ENCODE measurements at regions not wholly inside any gene's neighbourhood (a gene's known extent, or its start where the extent isn't known, plus 50 kb on each side); places are given as distances from the start of the nearest gene placed in this dataset.

- H3K4me3 ChIP-seq: no peak overlapping the region
- H3K4me1 ChIP-seq: no peaks in the 10 kb centered on the region
- no peak for TF ChIP-seq CTCF (IDR thresholded peaks at IDR 0.05)
- no peak overlapping the region for H3K27ac ChIP-seq
- no peaks in the 10 kb centered on the region for H3K27me3 ChIP-seq
- DNase-seq: no peak
- intact Hi-C loops (cut with DNase I): no loop called here
- no peaks in the 10 kb centered on the region for H3K36me3 ChIP-seq
- no peaks in the 10 kb centered on the region for H3K9me3 ChIP-seq
- H3K9ac ChIP-seq (ENCODE audit: low read depth in 2 of 2, low read length in 2 of 2): no peak overlapping the region
These were observed 131.3 kb downstream of the PMP22 start for GRCh38 chr17:15133826-15134225.

GRCh38 chr17:15133143-15133542 lies 132.0 kb downstream of the PMP22 start:
- Histone ChIP-seq H3K9me3 (no peaks in the 10 kb centered on the region), H3K36me3 (no peaks in the 10 kb centered on the region), H3K4me1 (no peaks in the 10 kb centered on the region), H3K27me3 (no peaks in the 10 kb centered on the region), H3K9ac (ENCODE audit: low read depth in 2 of 2, low read length in 2 of 2) (no peak overlapping the region), H3K4me3 (no peak overlapping the region), H3K27ac (no peak overlapping the region)
- no peak for TF ChIP-seq CTCF (IDR thresholded peaks at IDR 0.05)
- no peak for DNase-seq
- intact Hi-C loops (cut with DNase I): no loop called here

- Histone ChIP-seq H3K4me3 (no peak overlapping the region), H3K27ac (no peak overlapping the region), H3K27me3 (no peaks in the 10 kb centered on the region), H3K4me1 (no peaks in the 10 kb centered on the region), H3K9ac (ENCODE audit: low read depth in 2 of 2, low read length in 2 of 2) (no peak overlapping the region), H3K36me3 (no peaks in the 10 kb centered on the region), H3K9me3 (no peaks in the 10 kb centered on the region)
- DNase-seq: no peak
- intact Hi-C loops (cut with DNase I): no loop called here
- no peak for TF ChIP-seq CTCF (IDR thresholded peaks at IDR 0.05)
These were observed 134.7 kb downstream of the PMP22 start for GRCh38 chr17:15130426-15130825.

- no peak for DNase-seq
- no peaks in the 10 kb centered on the region for H3K27me3 ChIP-seq
- no peak overlapping the region for H3K4me3 ChIP-seq
- no peaks in the 10 kb centered on the region for H3K4me1 ChIP-seq
- H3K9ac ChIP-seq (ENCODE audit: low read depth in 2 of 2, low read length in 2 of 2): no peak overlapping the region
- no peak for TF ChIP-seq CTCF (IDR thresholded peaks at IDR 0.05)
- H3K27ac ChIP-seq: no peak overlapping the region
- intact Hi-C loops (cut with DNase I): no loop called here
- no peaks in the 10 kb centered on the region for H3K9me3 ChIP-seq
- H3K36me3 ChIP-seq: no peaks in the 10 kb centered on the region
These were observed 135.1 kb downstream of the PMP22 start for GRCh38 chr17:15129986-15130385.

DNA sequence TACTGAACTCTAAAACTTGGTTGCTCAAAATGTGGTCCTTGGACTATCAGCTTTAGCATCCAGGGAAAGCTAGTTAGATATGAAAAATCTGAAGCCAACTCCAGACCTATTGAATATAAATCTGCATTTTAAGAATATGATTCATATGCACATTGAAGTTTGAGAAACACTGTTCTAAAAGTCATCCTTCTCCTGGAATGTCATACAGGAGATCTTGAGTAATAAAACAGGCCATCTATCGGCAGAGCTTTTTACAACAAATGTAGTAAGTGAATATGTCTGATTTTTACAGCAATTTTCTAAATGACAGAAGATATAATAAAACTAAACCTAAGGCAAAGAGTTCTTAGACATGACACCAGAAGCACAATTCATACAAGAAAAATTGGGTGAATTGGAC lies 140.4 kb downstream of the PMP22 start:
- Histone ChIP-seq H3K36me3 (no peaks in the 10 kb centered on the region), H3K4me1 (no peaks in the 10 kb centered on the region), H3K4me3 (no peak overlapping the region), H3K27ac (no peak overlapping the region), H3K27me3 (no peaks in the 10 kb centered on the region), H3K9ac (ENCODE audit: low read depth in 2 of 2, low read length in 2 of 2) (no peak overlapping the region), H3K9me3 (no peaks in the 10 kb centered on the region)
- intact Hi-C loops (cut with DNase I): no loop called here
- TF ChIP-seq CTCF (IDR thresholded peaks at IDR 0.05): no peak
- DNase-seq: no peak

DNA sequence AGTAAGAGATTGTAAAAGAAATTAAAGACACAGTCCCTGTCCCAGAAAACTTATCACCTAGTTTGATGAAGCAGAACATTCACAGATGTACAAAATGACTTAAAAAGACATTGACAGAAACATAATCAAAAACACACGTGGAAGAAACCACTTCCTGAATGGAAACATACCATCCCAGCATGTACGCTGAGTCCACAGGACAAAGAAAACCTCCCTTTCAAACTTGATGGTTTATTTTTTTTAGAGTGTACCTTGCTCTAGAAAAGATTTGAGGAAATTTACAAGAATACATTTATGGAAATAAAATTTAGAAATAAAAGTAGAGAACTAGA lies 140.9 kb downstream of the PMP22 start:
- DNase-seq: no peak
- H3K27ac ChIP-seq: no peak overlapping the region
- no peaks in the 10 kb centered on the region for H3K36me3 ChIP-seq
- H3K9me3 ChIP-seq: no peaks in the 10 kb centered on the region
- intact Hi-C loops (cut with DNase I): no loop called here
- H3K27me3 ChIP-seq: no peaks in the 10 kb centered on the region
- TF ChIP-seq CTCF (IDR thresholded peaks at IDR 0.05): no peak
- no peak overlapping the region for H3K4me3 ChIP-seq
- H3K9ac ChIP-seq (ENCODE audit: low read depth in 2 of 2, low read length in 2 of 2): no peak overlapping the region
- no peaks in the 10 kb centered on the region for H3K4me1 ChIP-seq

Data from colonic mucosa (tissue), 4 donors.